HL-60 (cell line): ENCODE measurements at regions not wholly inside any gene's neighbourhood (a gene's known extent, or its start where the extent isn't known, plus 50 kb on each side); places are given as distances from the start of the nearest gene placed in this dataset.

Experiments used
- DNase-seq, 2 experiments: peaks; one replicate each; pipeline ENCODE4 v3.0.0-alpha.2; 2010 to 2020; ENCODE audit warnings: low read depth in 1 of 2, low spot score in 1 of 2
- H3K27ac ChIP-seq: fragments of 250-450 bp; sonication (Bioruptor Pico); replicated peaks from 2 replicates; pipeline ENCODE4 v1.5.1; 2020; ENCODE audit warnings: mild to moderate bottlenecking, moderate library complexity
- H3K27me3 ChIP-seq: fragments of 250-450 bp; sonication (Bioruptor Pico); 2 replicates; pipeline ENCODE4 v1.5.1; 2021; ENCODE audit warnings: mild to moderate bottlenecking, moderate library complexity; ENCODE audit not compliant: insufficient read depth, poor library complexity, severe bottlenecking
- H3K4me3 ChIP-seq: replicated peaks from 2 replicates; pipeline ENCODE4 v1.5.1; 2011; ENCODE audit warnings: mild to moderate bottlenecking, control low read depth, low read length; ENCODE audit not compliant: insufficient read depth
- GABPA ChIP-seq: IDR thresholded peaks from 2 replicates; pipeline ENCODE4 v1.6.1; 2012; ENCODE audit warnings: low read depth
- POLR2AphosphoS5 ChIP-seq: IDR thresholded peaks from 2 replicates; pipeline ENCODE4 v1.6.1; 2012; ENCODE audit warnings: low read depth
- REST ChIP-seq: IDR thresholded peaks from 2 replicates; pipeline ENCODE4 v1.6.1; 2012; ENCODE audit warnings: low read depth; ENCODE audit not compliant: insufficient replicate concordance
- SPI1 ChIP-seq: IDR thresholded peaks from 2 replicates; pipeline ENCODE4 v1.6.1; 2012; ENCODE audit warnings: low read depth, mild to moderate bottlenecking, borderline replicate concordance
- TF ChIP-seq, protein P1 (sequence below): IDR thresholded peaks from one replicate; pipeline ENCODE4 v1.5.1; 2011; ENCODE audit warnings: low read length, control low read depth, inconsistent platforms; ENCODE audit not compliant: insufficient read depth

DNA sequence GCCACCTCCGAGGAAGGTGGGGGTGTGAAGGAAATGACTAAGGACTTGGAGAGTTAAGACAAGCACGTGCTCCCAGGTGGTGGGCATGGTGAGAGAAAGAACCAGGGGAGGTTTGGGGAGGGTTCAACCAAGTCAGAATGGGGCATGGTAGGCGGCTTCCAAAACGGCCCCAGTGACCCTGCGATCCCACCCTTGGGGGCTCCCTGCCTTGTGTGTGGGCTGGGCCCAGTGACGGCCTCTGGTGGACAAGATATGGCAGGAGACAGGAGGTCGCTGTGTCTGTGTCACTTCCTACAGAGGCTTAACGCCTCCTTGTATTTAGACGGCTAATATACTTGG is 51.3 kb upstream of the IRX4 start:
- TF ChIP-seq, protein P1, sequence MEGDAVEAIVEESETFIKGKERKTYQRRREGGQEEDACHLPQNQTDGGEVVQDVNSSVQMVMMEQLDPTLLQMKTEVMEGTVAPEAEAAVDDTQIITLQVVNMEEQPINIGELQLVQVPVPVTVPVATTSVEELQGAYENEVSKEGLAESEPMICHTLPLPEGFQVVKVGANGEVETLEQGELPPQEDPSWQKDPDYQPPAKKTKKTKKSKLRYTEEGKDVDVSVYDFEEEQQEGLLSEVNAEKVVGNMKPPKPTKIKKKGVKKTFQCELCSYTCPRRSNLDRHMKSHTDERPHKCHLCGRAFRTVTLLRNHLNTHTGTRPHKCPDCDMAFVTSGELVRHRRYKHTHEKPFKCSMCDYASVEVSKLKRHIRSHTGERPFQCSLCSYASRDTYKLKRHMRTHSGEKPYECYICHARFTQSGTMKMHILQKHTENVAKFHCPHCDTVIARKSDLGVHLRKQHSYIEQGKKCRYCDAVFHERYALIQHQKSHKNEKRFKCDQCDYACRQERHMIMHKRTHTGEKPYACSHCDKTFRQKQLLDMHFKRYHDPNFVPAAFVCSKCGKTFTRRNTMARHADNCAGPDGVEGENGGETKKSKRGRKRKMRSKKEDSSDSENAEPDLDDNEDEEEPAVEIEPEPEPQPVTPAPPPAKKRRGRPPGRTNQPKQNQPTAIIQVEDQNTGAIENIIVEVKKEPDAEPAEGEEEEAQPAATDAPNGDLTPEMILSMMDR, result no peak
- no peak for TF ChIP-seq REST
- TF ChIP-seq SPI1, result no peak
- TF ChIP-seq GABPA, result no peak
- TF ChIP-seq POLR2AphosphoS5, result no peak
- Histone ChIP-seq H3K27me3 (peaks cover 33% of the 10 kb centered on the region), H3K4me3 (no peak overlapping the region), H3K27ac (no peak overlapping the region)
- no peak for DNase-seq

GRCh38 chr5:1933364-1934055 is 50.8 kb upstream of the IRX4 start:
- Histone ChIP-seq H3K27me3 (peaks cover 35% of the 10 kb centered on the region), H3K27ac (no peak overlapping the region), H3K4me3 (no peak overlapping the region)
- DNase-seq, result no peak
- TF ChIP-seq POLR2AphosphoS5 (no peak), REST (no peak), SPI1 (no peak), GABPA (no peak)
- TF ChIP-seq, protein P1, result no peak
